ENCODE measurements at regions not wholly inside any gene's neighbourhood (a gene's known extent, or its start where the extent isn't known, plus 50 kb on each side); places are given as distances from the start of the nearest gene placed in this dataset.

GRCh38 chr1:173406783-173407230, 70.3 kb upstream of the PRDX6 start:
- H3K36me3 Mint-ChIP-seq = peaks cover 14% of the 10 kb centered on the region
- DNase-seq (peak; percentile 37), ATAC-seq (ENCODE audit: low read depth) (no peak)
- POLR2A ChIA-PET = interaction anchor here (1.6 kb wide), 1 partner anchor 70 kb away, joined by 4 read pairs; the partner anchor contains the start of gene PRDX6
- peak overlapping the region; percentile 83 for H3K27ac Mint-ChIP-seq
- H3K27me3 Mint-ChIP-seq = no peaks in the 10 kb centered on the region
- H3K4me3 Mint-ChIP-seq = peak overlapping the region; percentile 82
- peaks cover 36% of the 10 kb centered on the region for H3K4me1 Mint-ChIP-seq
- H3K9me3 Mint-ChIP-seq = no peaks in the 10 kb centered on the region

DNA sequence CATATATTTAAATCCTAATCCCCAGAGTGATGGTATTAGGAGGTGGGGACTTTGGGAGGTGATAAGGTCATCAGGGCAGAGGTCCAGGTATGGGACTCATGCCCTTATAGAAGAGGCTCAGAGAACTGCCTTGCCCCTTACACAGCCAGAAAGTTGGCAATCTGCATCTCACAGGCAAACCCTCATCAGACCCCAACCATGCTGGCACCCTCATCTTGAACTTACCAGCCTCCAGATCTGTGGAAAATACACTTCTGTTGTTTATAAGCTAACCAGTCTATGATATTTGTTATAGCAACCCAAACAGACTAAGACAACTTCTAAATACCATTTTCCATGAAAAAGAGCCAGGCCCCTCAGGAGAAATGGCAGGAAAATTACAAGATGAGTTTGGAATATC, 69.3 kb upstream of the PRDX6 start:
- POLR2A ChIA-PET = interaction anchor here (1.6 kb wide), 1 partner anchor 69 kb away, joined by 4 read pairs; the partner anchor contains the start of gene PRDX6
- H3K4me1 Mint-ChIP-seq = peaks cover 32% of the 10 kb centered on the region

DNA sequence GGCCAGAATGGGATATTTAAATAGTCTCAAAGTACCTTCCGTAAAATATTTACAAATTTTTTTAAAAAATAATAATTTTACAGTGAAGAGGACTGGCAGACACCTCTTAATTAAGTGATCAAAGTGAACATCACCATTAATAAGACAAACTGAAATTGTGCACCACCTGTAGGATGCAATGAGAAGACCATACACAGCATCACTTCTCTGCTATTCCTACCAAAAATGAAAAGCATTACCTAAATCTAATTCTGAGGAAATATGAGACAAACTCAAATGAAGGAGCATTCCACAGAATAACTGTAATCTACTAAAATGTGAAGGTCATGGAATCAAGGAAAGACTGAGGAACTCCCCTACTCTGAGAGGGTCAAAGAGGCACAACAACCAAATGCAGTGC, 68.2 kb upstream of the PRDX6 start:
- peaks cover 11% of the 10 kb centered on the region for H3K36me3 Mint-ChIP-seq
- ATAC-seq (ENCODE audit: low read depth) (no peak), DNase-seq (no peak)
- no peaks in the 10 kb centered on the region for H3K9me3 Mint-ChIP-seq
- H3K4me1 Mint-ChIP-seq = peaks cover 36% of the 10 kb centered on the region
- POLR2A ChIA-PET = interaction anchor here (0.7 kb wide), 1 partner anchor 668 kb away, joined by 3 read pairs; no protein-coding TSS in a partner anchor
- peak overlapping the region; percentile 32 for H3K4me3 Mint-ChIP-seq
- H3K27me3 Mint-ChIP-seq = peaks cover 2% of the 10 kb centered on the region
- peak overlapping the region; percentile 41 for H3K27ac Mint-ChIP-seq

More for the DNA sequence above, 69.3 kb upstream of the PRDX6 start:
- Mint-ChIP-seq H3K27me3 (peaks cover 2% of the 10 kb centered on the region), H3K36me3 (peaks cover 14% of the 10 kb centered on the region), H3K4me3 (no peak overlapping the region), H3K9me3 (no peaks in the 10 kb centered on the region), H3K27ac (no peak overlapping the region)
- no peak for ATAC-seq (ENCODE audit: low read depth)
- DNase-seq = no peak

GRCh38 chr1:173409613-173410012, 67.5 kb upstream of the PRDX6 start:
- DNase-seq (no peak), ATAC-seq (ENCODE audit: low read depth) (peak; percentile 35)
- Mint-ChIP-seq H3K9me3 (no peaks in the 10 kb centered on the region), H3K27me3 (peaks cover 2% of the 10 kb centered on the region), H3K4me1 (peaks cover 40% of the 10 kb centered on the region), H3K27ac (peak overlapping the region; percentile 65), H3K36me3 (peaks cover 11% of the 10 kb centered on the region), H3K4me3 (peak overlapping the region; percentile 45)
- POLR2A ChIA-PET = interaction anchor here (0.6 to 1.5 kb wide), 2 partner anchors 414 to 672 kb away, joined by 4 to 5 read pairs; partner anchors contain the start of gene DARS2

DNA sequence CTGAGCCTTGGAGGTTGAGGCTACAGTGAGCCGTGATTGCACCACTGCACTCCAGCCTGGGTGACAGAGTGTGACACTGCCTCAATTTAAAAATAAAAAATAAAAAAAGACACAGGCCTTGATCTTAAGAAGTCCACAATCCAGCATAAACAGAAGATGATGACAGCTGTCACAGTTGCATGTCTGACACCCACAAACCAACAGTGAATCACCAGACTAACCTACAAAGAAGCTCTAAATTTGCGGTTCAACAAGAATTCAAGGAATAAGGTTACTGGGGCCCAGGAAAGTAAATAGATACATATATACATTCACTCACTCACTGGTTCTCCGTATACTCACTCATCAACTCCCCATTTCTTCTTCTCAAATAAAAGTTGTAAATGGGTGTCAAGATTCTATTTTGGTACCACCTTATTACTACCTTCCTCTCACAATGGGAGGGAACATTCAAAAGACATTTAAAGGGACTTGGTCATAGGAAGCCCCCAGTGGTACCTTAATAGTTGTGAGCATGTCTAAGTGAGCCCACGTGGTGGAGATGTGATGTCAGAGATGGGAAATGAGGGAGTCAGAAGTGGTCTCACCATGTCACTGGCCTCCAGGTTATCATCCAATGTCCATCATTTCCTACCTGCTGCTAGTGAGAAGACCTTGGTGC, 66.9 kb upstream of the PRDX6 start:
- peak overlapping the region; percentile 49 for H3K4me3 Mint-ChIP-seq
- H3K4me1 Mint-ChIP-seq = peaks cover 43% of the 10 kb centered on the region
- H3K9me3 Mint-ChIP-seq = no peaks in the 10 kb centered on the region
- no peak for DNase-seq
- peak; percentile 56 for ATAC-seq (ENCODE audit: low read depth)
- peaks cover 15% of the 10 kb centered on the region for H3K36me3 Mint-ChIP-seq
- POLR2A ChIA-PET = interaction anchor here (0.6 to 1.5 kb wide), 2 partner anchors 414 to 672 kb away, joined by 4 to 5 read pairs; partner anchors contain the start of gene DARS2
- peak overlapping the region; percentile 65 for H3K27ac Mint-ChIP-seq
- H3K27me3 Mint-ChIP-seq = peaks cover 2% of the 10 kb centered on the region

DNA sequence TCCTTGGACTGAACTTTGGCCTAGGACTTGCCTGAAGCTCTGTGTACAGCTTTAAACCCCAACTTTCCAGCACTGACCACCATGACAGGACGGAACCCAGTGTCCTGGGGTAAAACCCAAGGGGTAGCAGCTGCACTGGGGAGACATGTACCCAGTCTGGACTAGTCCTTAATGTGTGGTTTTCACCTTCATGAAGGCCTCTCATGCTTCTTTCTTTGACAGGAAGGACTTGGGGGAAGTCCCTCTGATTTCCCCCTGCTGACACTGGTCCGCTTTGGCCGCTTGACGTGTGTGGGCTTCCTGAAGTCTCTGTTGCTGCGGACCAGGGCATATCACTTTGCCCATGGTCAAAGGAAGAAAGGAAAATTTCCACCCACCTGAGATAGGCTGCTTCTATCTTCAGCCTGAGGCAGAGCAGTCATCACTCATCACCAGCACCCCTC, 66.3 kb upstream of the PRDX6 start:
- peaks cover 18% of the 10 kb centered on the region for H3K36me3 Mint-ChIP-seq
- ATAC-seq (ENCODE audit: low read depth) (peak; percentile 31), DNase-seq (peak; percentile 39)
- peaks cover 2% of the 10 kb centered on the region for H3K27me3 Mint-ChIP-seq
- H3K4me1 Mint-ChIP-seq = peaks cover 43% of the 10 kb centered on the region
- H3K9me3 Mint-ChIP-seq = no peaks in the 10 kb centered on the region
- peak overlapping the region; percentile 65 for H3K27ac Mint-ChIP-seq
- POLR2A ChIA-PET = interaction anchor here (1.5 kb wide), 1 partner anchor 413 kb away, joined by 5 read pairs; the partner anchor contains the start of gene DARS2
- H3K4me3 Mint-ChIP-seq = peak overlapping the region; percentile 49

- Mint-ChIP-seq H3K36me3 (peaks cover 16% of the 10 kb centered on the region), H3K27me3 (peaks cover 2% of the 10 kb centered on the region), H3K4me3 (no peak overlapping the region), H3K9me3 (no peaks in the 10 kb centered on the region), H3K27ac (no peak overlapping the region), H3K4me1 (peaks cover 37% of the 10 kb centered on the region)
- no peak for DNase-seq
- no peak for ATAC-seq (ENCODE audit: low read depth)
- POLR2A ChIA-PET = interaction anchor here (0.7 kb wide), 1 partner anchor 26 kb away, joined by 4 read pairs; no protein-coding TSS in a partner anchor
These were observed 65.0 kb upstream of the PRDX6 start for GRCh38 chr1:173411835-173412742.

DNA sequence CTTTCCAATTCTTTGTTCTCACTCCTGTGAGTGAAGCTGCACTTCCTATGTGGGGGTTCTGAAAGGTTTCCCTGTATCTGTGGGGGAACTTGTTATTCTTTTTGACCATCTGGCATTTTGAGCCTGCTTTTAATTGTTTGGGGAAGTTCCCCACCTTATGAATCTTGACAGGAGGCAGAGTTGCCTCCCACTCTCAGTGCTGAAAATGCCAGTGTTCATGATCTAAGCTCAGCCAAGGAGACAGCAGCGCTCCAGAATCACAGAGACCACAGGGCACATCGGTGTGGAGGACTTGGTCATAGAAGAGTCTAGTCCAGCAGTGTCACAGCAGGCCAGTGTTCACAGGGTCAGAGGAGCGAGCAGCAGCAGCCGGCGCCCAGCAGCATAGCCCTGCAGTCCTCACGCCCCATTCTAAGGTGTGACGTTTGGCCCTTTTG, 63.8 kb upstream of the PRDX6 start:
- Mint-ChIP-seq H3K36me3 (peaks cover 16% of the 10 kb centered on the region), H3K4me1 (peaks cover 32% of the 10 kb centered on the region), H3K27ac (no peak overlapping the region), H3K27me3 (peaks cover 2% of the 10 kb centered on the region), H3K4me3 (no peak overlapping the region), H3K9me3 (no peaks in the 10 kb centered on the region)
- DNase-seq = no peak
- no peak for ATAC-seq (ENCODE audit: low read depth)
- POLR2A ChIA-PET = no interaction called here

- H3K4me1 Mint-ChIP-seq = peaks cover 29% of the 10 kb centered on the region
- H3K4me3 Mint-ChIP-seq = no peak overlapping the region
- POLR2A ChIA-PET = no interaction called here
- H3K9me3 Mint-ChIP-seq = no peaks in the 10 kb centered on the region
- H3K27me3 Mint-ChIP-seq = peaks cover 2% of the 10 kb centered on the region
- no peak for ATAC-seq (ENCODE audit: low read depth)
- H3K36me3 Mint-ChIP-seq = peaks cover 14% of the 10 kb centered on the region
- DNase-seq = no peak
- no peak overlapping the region for H3K27ac Mint-ChIP-seq
These were observed 63.0 kb upstream of the PRDX6 start for GRCh38 chr1:173414136-173414535.

GRCh38 chr1:173414539-173415226, 62.5 kb upstream of the PRDX6 start:
- Mint-ChIP-seq H3K27me3 (peaks cover 2% of the 10 kb centered on the region), H3K4me3 (no peak overlapping the region), H3K27ac (peak overlapping the region; percentile 13), H3K36me3 (peaks cover 14% of the 10 kb centered on the region), H3K4me1 (peaks cover 26% of the 10 kb centered on the region), H3K9me3 (no peaks in the 10 kb centered on the region)
- POLR2A ChIA-PET = no interaction called here
- ATAC-seq (ENCODE audit: low read depth) (no peak), DNase-seq (no peak)

- Mint-ChIP-seq H3K27ac (no peak overlapping the region), H3K27me3 (peaks cover 2% of the 10 kb centered on the region), H3K36me3 (peaks cover 12% of the 10 kb centered on the region), H3K9me3 (no peaks in the 10 kb centered on the region), H3K4me1 (peaks cover 27% of the 10 kb centered on the region), H3K4me3 (no peak overlapping the region)
- ATAC-seq (ENCODE audit: low read depth) = no peak
- POLR2A ChIA-PET = no interaction called here
- DNase-seq = no peak
These were observed 61.6 kb upstream of the PRDX6 start for GRCh38 chr1:173415490-173415889.

- Mint-ChIP-seq H3K4me1 (peaks cover 23% of the 10 kb centered on the region), H3K9me3 (no peaks in the 10 kb centered on the region), H3K27me3 (peaks cover 2% of the 10 kb centered on the region), H3K27ac (no peak overlapping the region), H3K36me3 (peaks cover 8% of the 10 kb centered on the region), H3K4me3 (no peak overlapping the region)
- POLR2A ChIA-PET = no interaction called here
- DNase-seq = no peak
- ATAC-seq (ENCODE audit: low read depth) = no peak
These were observed 61.2 kb upstream of the PRDX6 start for GRCh38 chr1:173415905-173416450.

All from activated naive CD8-positive, alpha-beta T cell treated with anti-CD3 and anti-CD28 coated beads, Interleukin-2, amount 10 ng/mL, durations not matched to agents 7 days and 5 days (primary cell).